ENCODE measurements at regions not wholly inside any gene's neighbourhood (a gene's known extent, or its start where the extent isn't known, plus 50 kb on each side); places are given as distances from the start of the nearest gene placed in this dataset.

DNA sequence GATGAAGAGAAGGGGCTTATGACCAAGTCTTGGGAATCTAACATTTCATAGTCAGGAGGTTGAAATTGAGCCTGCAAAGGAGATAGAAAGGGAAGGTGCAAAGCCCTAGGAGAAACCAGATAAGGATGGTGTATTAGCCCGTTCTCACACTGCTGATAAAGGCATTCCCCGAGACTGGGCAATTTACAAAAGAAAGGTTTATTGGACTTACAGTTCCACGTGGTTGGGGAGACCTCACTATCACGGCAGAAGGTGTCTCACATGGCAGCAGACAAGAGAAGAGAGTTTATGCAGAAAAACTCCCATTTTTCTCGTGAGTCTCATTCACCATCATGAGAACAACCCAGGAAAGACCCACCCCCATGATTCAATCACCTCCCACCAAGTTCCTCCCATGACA, 129.5 kb upstream of the LNX1 start:
- no peaks in the 10 kb centered on the region for H3K4me1 ChIP-seq (ENCODE audit: low read length)
- no peaks in the 10 kb centered on the region for H4K20me1 ChIP-seq (ENCODE audit: insufficient read depth, low read length)
- DNase-seq: no peak
- H2AFZ ChIP-seq (ENCODE audit: low read length): no peak overlapping the region
- no peaks in the 10 kb centered on the region for H3K9me2 ChIP-seq (replicated peaks; ENCODE audit: insufficient read depth, low read length)
- no peaks in the 10 kb centered on the region for H3K36me3 ChIP-seq (replicated peaks; ENCODE audit: insufficient read depth, low read length)
- TF ChIP-seq, protein P1, sequence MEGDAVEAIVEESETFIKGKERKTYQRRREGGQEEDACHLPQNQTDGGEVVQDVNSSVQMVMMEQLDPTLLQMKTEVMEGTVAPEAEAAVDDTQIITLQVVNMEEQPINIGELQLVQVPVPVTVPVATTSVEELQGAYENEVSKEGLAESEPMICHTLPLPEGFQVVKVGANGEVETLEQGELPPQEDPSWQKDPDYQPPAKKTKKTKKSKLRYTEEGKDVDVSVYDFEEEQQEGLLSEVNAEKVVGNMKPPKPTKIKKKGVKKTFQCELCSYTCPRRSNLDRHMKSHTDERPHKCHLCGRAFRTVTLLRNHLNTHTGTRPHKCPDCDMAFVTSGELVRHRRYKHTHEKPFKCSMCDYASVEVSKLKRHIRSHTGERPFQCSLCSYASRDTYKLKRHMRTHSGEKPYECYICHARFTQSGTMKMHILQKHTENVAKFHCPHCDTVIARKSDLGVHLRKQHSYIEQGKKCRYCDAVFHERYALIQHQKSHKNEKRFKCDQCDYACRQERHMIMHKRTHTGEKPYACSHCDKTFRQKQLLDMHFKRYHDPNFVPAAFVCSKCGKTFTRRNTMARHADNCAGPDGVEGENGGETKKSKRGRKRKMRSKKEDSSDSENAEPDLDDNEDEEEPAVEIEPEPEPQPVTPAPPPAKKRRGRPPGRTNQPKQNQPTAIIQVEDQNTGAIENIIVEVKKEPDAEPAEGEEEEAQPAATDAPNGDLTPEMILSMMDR (IDR thresholded peaks at IDR 0.05; ENCODE audit: low read length): no peak
- no peak for TF ChIP-seq EZH2phosphoT487 (IDR thresholded peaks at IDR 0.05; ENCODE audit: low read length)
- TF ChIP-seq EZH2 (optimal IDR thresholded peaks at IDR 0.05; ENCODE audit: low read depth, low read length): no peak
- H3K79me2 ChIP-seq (ENCODE audit: low read length): no peaks in the 10 kb centered on the region
- H3K4me2 ChIP-seq (ENCODE audit: low read depth, low read length): no peak overlapping the region
- no peaks in the 10 kb centered on the region for H3F3A ChIP-seq (ENCODE audit: insufficient read depth, low read length)
- H3K4me3 ChIP-seq (ENCODE audit: low read length): no peak overlapping the region
- no peaks in the 10 kb centered on the region for H3K27me3 ChIP-seq (replicated peaks; ENCODE audit: insufficient read depth, low read length)
- no peaks in the 10 kb centered on the region for H3K9me3 ChIP-seq (replicated peaks; ENCODE audit: insufficient read depth, low read length)
- no peak overlapping the region for H3K9ac ChIP-seq (ENCODE audit: low read length)
- no peak overlapping the region for H3K27ac ChIP-seq (ENCODE audit: low read length)

DNA sequence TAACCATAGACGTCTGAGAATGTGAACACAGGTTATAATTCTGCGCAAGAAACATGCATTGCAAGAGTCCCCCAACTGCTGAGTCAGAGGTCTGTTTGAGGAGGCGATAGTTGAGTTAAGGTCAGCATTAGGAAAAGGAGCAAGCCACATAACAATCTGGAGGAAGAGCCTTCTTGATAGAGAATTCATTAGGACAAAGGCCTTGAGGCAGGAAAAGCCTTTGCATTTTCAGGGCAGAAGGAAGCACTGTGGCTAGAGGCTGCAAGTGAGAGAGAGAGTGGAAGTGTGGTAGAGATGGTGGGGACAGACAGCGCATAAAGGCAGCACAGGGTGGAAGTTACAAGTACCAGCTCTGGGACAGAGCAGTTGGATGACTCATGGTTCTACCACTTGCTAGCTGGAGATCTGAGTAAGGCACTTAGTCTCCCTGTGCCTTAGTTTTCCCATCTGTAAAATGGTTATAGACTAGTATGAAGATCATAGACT, 125.8 kb upstream of the LNX1 start:
- no peaks in the 10 kb centered on the region for H3K9me2 ChIP-seq (replicated peaks; ENCODE audit: insufficient read depth, low read length)
- no peak for TF ChIP-seq EZH2 (optimal IDR thresholded peaks at IDR 0.05; ENCODE audit: low read depth, low read length)
- no peak for TF ChIP-seq EZH2phosphoT487 (IDR thresholded peaks at IDR 0.05; ENCODE audit: low read length)
- TF ChIP-seq, protein P1 (IDR thresholded peaks at IDR 0.05; ENCODE audit: low read length): no peak
- 0 out of 2 replicates have a peak, but pooled peaks cover 4% of the 10 kb centered on the region for H3K4me1 ChIP-seq (ENCODE audit: low read length)
- H3K4me2 ChIP-seq (ENCODE audit: low read depth, low read length): no peak overlapping the region
- no peaks in the 10 kb centered on the region for H4K20me1 ChIP-seq (ENCODE audit: insufficient read depth, low read length)
- no peak overlapping the region for H3K4me3 ChIP-seq (ENCODE audit: low read length)
- no peak overlapping the region for H3K9ac ChIP-seq (ENCODE audit: low read length)
- no peak overlapping the region for H3K27ac ChIP-seq (ENCODE audit: low read length)
- no peak overlapping the region for H2AFZ ChIP-seq (ENCODE audit: low read length)
- H3K9me3 ChIP-seq (replicated peaks; ENCODE audit: insufficient read depth, low read length): no peaks in the 10 kb centered on the region
- H3K79me2 ChIP-seq (ENCODE audit: low read length): no peaks in the 10 kb centered on the region
- H3K27me3 ChIP-seq (replicated peaks; ENCODE audit: insufficient read depth, low read length): no peaks in the 10 kb centered on the region
- no peaks in the 10 kb centered on the region for H3F3A ChIP-seq (ENCODE audit: insufficient read depth, low read length)
- H3K36me3 ChIP-seq (replicated peaks; ENCODE audit: insufficient read depth, low read length): no peaks in the 10 kb centered on the region
- no peak for DNase-seq

DNA sequence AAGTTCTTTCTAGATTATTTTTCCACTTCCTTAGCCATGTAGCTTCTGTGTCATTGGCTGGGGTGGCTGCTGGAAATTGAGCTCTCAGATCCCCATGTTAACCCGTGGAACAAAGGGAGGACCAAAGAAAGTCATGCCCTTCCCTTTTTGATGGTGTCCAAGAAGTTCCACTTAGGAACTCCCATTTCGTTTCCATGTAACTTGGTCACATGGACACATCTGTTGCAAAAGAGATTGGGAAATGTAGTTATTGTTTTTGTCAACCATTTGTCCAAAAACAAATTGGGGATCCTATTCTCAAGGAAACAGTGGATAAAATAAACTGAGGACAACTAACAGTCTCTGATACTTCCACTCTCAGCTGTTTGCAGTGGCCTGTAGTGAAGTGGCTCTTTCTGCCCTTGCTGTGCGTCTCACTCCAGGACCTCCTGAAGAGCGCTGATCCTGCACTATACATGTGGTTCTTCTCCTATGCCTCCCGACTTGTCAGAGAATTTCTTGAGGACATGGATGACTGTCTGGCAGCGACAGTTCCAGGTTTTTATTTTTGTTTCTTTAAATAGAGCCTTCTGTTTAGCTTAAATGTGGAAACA, 125.3 kb upstream of the LNX1 start:
- no peaks in the 10 kb centered on the region for H3K79me2 ChIP-seq (ENCODE audit: low read length)
- no peaks in the 10 kb centered on the region for H3F3A ChIP-seq (ENCODE audit: insufficient read depth, low read length)
- no peak overlapping the region for H3K9ac ChIP-seq (ENCODE audit: low read length)
- H3K9me2 ChIP-seq (replicated peaks; ENCODE audit: insufficient read depth, low read length): no peaks in the 10 kb centered on the region
- 0 out of 2 replicates have a peak, but pooled peaks cover 4% of the 10 kb centered on the region for H3K4me1 ChIP-seq (ENCODE audit: low read length)
- H2AFZ ChIP-seq (ENCODE audit: low read length): no peak overlapping the region
- H3K9me3 ChIP-seq (replicated peaks; ENCODE audit: insufficient read depth, low read length): no peaks in the 10 kb centered on the region
- H3K27ac ChIP-seq (ENCODE audit: low read length): no peak overlapping the region
- TF ChIP-seq, protein P1 (IDR thresholded peaks at IDR 0.05; ENCODE audit: low read length): no peak
- no peak for TF ChIP-seq EZH2phosphoT487 (IDR thresholded peaks at IDR 0.05; ENCODE audit: low read length)
- no peak for TF ChIP-seq EZH2 (optimal IDR thresholded peaks at IDR 0.05; ENCODE audit: low read depth, low read length)
- no peak overlapping the region for H3K4me2 ChIP-seq (ENCODE audit: low read depth, low read length)
- no peak for DNase-seq
- H3K4me3 ChIP-seq (ENCODE audit: low read length): no peak overlapping the region
- H3K27me3 ChIP-seq (replicated peaks; ENCODE audit: insufficient read depth, low read length): no peaks in the 10 kb centered on the region
- H4K20me1 ChIP-seq (ENCODE audit: insufficient read depth, low read length): no peaks in the 10 kb centered on the region
- no peaks in the 10 kb centered on the region for H3K36me3 ChIP-seq (replicated peaks; ENCODE audit: insufficient read depth, low read length)
